Liver (tissue), 8 donors: ENCODE measurements at regions not wholly inside any gene's neighbourhood (a gene's known extent, or its start where the extent isn't known, plus 50 kb on each side); places are given as distances from the start of the nearest gene placed in this dataset.

Experiments used
- DNase-seq: peaks from one replicate; pipeline ENCODE4 v3.0.0-alpha.2; 2017; ENCODE audit warnings: low spot score
- H3K27ac ChIP-seq, 2 donors: one replicate each; pipeline ENCODE4 v1.7.0; 2013; ENCODE audit warnings: inconsistent platforms in 2 of 2, low read length in 2 of 2, control low read depth in 1 of 2, low read depth in 1 of 2, mild to moderate bottlenecking in 1 of 2
- H3K27me3 ChIP-seq, 4 donors: one replicate each; pipeline versions ENCODE4 v1.6.1 to v1.7.0; 2013; ENCODE audit warnings: low read length in 3 of 4, inconsistent platforms in 1 of 4, mild to moderate bottlenecking in 1 of 4, moderate library complexity in 1 of 4; ENCODE audit not compliant: control insufficient read depth in 4 of 4, insufficient read depth in 4 of 4
- H3K36me3 ChIP-seq, 4 donors: one replicate each; pipeline versions ENCODE4 v1.6.1 to v1.7.0; 2013; ENCODE audit warnings: low read length in 3 of 4, mild to moderate bottlenecking in 3 of 4, low read depth in 1 of 4, moderate library complexity in 1 of 4; ENCODE audit not compliant: control insufficient read depth in 4 of 4, insufficient read depth in 3 of 4
- H3K4me1 ChIP-seq, 4 donors: one replicate each; pipeline versions ENCODE4 v1.6.1 to v1.7.0; 2013; ENCODE audit warnings: low read length in 3 of 4, mild to moderate bottlenecking in 3 of 4, moderate library complexity in 1 of 4; ENCODE audit not compliant: control insufficient read depth in 4 of 4, insufficient read depth in 4 of 4
- H3K4me3 ChIP-seq, 3 donors: one replicate each; pipeline versions ENCODE4 v1.6.1 to v1.7.0; 2013; ENCODE audit warnings: low read length in 3 of 3, control low read depth in 1 of 3, low read depth in 1 of 3, mild to moderate bottlenecking in 1 of 3
- H3K9ac ChIP-seq, 2 donors: one replicate each; pipeline ENCODE4 v1.7.0; 2013; ENCODE audit warnings: low read length in 2 of 2, mild to moderate bottlenecking in 2 of 2, moderate library complexity in 2 of 2, control low read depth in 1 of 2, low read depth in 1 of 2
- H3K9me3 ChIP-seq, 4 donors: one replicate each; pipeline versions ENCODE4 v1.6.1 to v1.7.0; 2013; ENCODE audit warnings: low read length in 3 of 4; ENCODE audit not compliant: control insufficient read depth in 4 of 4
- ATF3 ChIP-seq: IDR thresholded peaks from 2 replicates; pipeline ENCODE4 v1.6.1; 2016; ENCODE audit warnings: antibody characterized with exemption
- CTCF ChIP-seq: fragments of 150-350 bp; IDR thresholded peaks from 2 replicates; pipeline ENCODE4 v1.5.1; 2017; ENCODE audit warnings: improper control_type of control experiment, low read depth, low read length; ENCODE audit not compliant: missing input control
- EGR1 ChIP-seq, 2 donors: IDR thresholded peaks; 2 replicates each; pipeline ENCODE4 v1.6.1; 2016 to 2018; ENCODE audit warnings: antibody characterized with exemption in 2 of 2, low read depth in 2 of 2
- FOXA1 ChIP-seq: IDR thresholded peaks from 2 replicates; pipeline ENCODE4 v1.6.1; 2016; ENCODE audit warnings: antibody characterized with exemption
- FOXA2 ChIP-seq: IDR thresholded peaks from 2 replicates; pipeline ENCODE4 v1.6.1; 2016; ENCODE audit warnings: antibody characterized with exemption
- GABPA ChIP-seq, 2 donors: IDR thresholded peaks in 1 of 2; conservative IDR thresholded peaks in 1 of 2; 2 replicates each; pipeline ENCODE4 v1.6.1; 2016; ENCODE audit warnings: antibody characterized with exemption in 2 of 2, mild to moderate bottlenecking in 1 of 2, moderate library complexity in 1 of 2
- HNF4A ChIP-seq, 2 donors: conservative IDR thresholded peaks; 2 replicates each; pipeline ENCODE4 v1.6.1; 2016; ENCODE audit warnings: antibody characterized with exemption in 2 of 2, mild to moderate bottlenecking in 2 of 2
- HNF4G ChIP-seq: IDR thresholded peaks from 2 replicates; pipeline ENCODE4 v1.6.1; 2016; ENCODE audit warnings: antibody characterized with exemption
- JUND ChIP-seq, 2 donors: IDR thresholded peaks; 2 replicates each; pipeline ENCODE4 v1.6.1; 2016; ENCODE audit warnings: antibody characterized with exemption in 2 of 2
- MAX ChIP-seq: IDR thresholded peaks from 2 replicates; pipeline ENCODE4 v1.6.1; 2016; ENCODE audit warnings: antibody characterized with exemption
- NR2F2 ChIP-seq: IDR thresholded peaks from 2 replicates; pipeline ENCODE4 v1.6.1; 2016; ENCODE audit warnings: antibody characterized with exemption
- RAD21 ChIP-seq, 2 donors: IDR thresholded peaks; 2 replicates each; pipeline ENCODE4 v1.6.1; 2016; ENCODE audit warnings: antibody characterized with exemption in 2 of 2, mild to moderate bottlenecking in 2 of 2
- REST ChIP-seq: IDR thresholded peaks from 2 replicates; pipeline ENCODE4 v1.6.1; 2016; ENCODE audit warnings: antibody characterized with exemption, mild to moderate bottlenecking
- RXRA ChIP-seq, 2 donors: IDR thresholded peaks; 2 replicates each; pipeline ENCODE4 v1.6.1; 2017 to 2018; ENCODE audit warnings: antibody characterized with exemption in 2 of 2, mild to moderate bottlenecking in 1 of 2
- SP1 ChIP-seq: IDR thresholded peaks from 2 replicates; pipeline ENCODE4 v1.6.1; 2018; ENCODE audit warnings: antibody characterized with exemption, mild to moderate bottlenecking
- TAF1 ChIP-seq: conservative IDR thresholded peaks from 2 replicates; pipeline ENCODE4 v1.6.1; 2016; ENCODE audit warnings: antibody characterized with exemption, mild to moderate bottlenecking
- YY1 ChIP-seq: IDR thresholded peaks from 2 replicates; pipeline ENCODE4 v1.6.1; 2016; ENCODE audit warnings: antibody characterized with exemption, mild to moderate bottlenecking
- ZBTB33 ChIP-seq: IDR thresholded peaks from 2 replicates; pipeline ENCODE4 v1.6.1; 2016; ENCODE audit warnings: antibody characterized with exemption
- WGBS: extraction: QIAGEN DNeasy Blood & Tissue Kit; methylation state at CpG from one replicate; pipeline ENCODE4 v1.1.7; 2013; 5-methylcytosine and 5-hydroxymethylcytosine counted together
- donor health status: healthy.
- donor health status: healthy.
- donor health status: healthy.
- donor health status: healthy.
- donor health status: healthy.

- DNase-seq, result no peak
- Histone ChIP-seq H3K4me1 (no peaks in the 10 kb centered on the region), H3K27ac (no peak overlapping the region), H3K4me3 (no peak overlapping the region), H3K27me3 (no peaks in the 10 kb centered on the region), H3K9ac (no peak overlapping the region), H3K36me3 (no peaks in the 10 kb centered on the region), H3K9me3 (no peaks in the 10 kb centered on the region)
- TF ChIP-seq RXRA (IDR thresholded peaks at IDR 0.05), result no peak
- TF ChIP-seq REST, result no peak
- no peak for TF ChIP-seq MAX
- TF ChIP-seq FOXA2, result no peak
- TF ChIP-seq GABPA (IDR thresholded peaks at IDR 0.05 in 1 of 2, conservative IDR thresholded peaks at IDR 0.05 in 1 of 2), result no peak
- TF ChIP-seq RAD21 (IDR thresholded peaks at IDR 0.05), result no peak
- TF ChIP-seq SP1, result no peak
- no peak for TF ChIP-seq ATF3
- no peak for TF ChIP-seq CTCF
- TF ChIP-seq HNF4A (conservative IDR thresholded peaks at IDR 0.05), result no peak
- TF ChIP-seq TAF1, result no peak
- no peak for TF ChIP-seq EGR1 (IDR thresholded peaks at IDR 0.05; ENCODE audit: low read depth in 2 of 2)
- TF ChIP-seq JUND (IDR thresholded peaks at IDR 0.05), result no peak
- no peak for TF ChIP-seq FOXA1
- no peak for TF ChIP-seq HNF4G
- no peak for TF ChIP-seq NR2F2
- TF ChIP-seq YY1, result no peak
- no peak for TF ChIP-seq ZBTB33
- 79% methylated on average over 23 of the region's 23 CpGs for WGBS
Measured at GRCh38 chr20:58579819-58580473, 64.7 kb upstream of the APCDD1L start.
